ENCODE measurements at regions not wholly inside any gene's neighbourhood (a gene's known extent, or its start where the extent isn't known, plus 50 kb on each side); places are given as distances from the start of the nearest gene placed in this dataset.

DNA sequence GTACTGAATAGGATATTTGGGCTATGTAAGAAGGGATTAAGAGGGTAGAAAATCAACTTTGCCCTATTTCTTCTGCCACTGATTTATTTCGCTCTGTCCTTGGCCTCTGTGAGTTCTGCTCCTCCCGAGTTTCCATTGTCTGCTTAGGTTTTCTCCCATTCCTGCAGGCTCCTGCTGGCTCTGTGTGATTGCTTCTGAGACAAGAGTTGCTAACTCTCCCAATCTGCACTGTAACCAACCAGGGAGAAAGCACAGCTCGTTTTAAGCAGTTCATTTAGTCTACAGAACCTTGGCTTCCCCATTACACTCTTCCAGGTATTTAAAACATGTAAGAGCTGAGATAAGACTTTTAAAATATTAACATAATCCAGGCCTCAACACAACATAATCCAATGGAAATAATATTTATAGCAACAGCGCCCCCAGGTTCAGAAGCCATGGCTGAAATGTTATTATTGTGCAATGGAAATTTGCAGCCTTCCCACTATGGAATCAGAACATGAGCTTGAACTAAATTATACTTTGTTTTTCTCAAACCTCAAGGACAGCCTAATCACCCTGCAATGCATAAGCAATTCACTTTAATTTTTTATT, 203.5 kb downstream of the ERCC6L2 start:
- TF ChIP-seq, protein P1, sequence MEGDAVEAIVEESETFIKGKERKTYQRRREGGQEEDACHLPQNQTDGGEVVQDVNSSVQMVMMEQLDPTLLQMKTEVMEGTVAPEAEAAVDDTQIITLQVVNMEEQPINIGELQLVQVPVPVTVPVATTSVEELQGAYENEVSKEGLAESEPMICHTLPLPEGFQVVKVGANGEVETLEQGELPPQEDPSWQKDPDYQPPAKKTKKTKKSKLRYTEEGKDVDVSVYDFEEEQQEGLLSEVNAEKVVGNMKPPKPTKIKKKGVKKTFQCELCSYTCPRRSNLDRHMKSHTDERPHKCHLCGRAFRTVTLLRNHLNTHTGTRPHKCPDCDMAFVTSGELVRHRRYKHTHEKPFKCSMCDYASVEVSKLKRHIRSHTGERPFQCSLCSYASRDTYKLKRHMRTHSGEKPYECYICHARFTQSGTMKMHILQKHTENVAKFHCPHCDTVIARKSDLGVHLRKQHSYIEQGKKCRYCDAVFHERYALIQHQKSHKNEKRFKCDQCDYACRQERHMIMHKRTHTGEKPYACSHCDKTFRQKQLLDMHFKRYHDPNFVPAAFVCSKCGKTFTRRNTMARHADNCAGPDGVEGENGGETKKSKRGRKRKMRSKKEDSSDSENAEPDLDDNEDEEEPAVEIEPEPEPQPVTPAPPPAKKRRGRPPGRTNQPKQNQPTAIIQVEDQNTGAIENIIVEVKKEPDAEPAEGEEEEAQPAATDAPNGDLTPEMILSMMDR (IDR thresholded peaks at IDR 0.05): peak in 1 of 6 experiments; percentile 12
- TF ChIP-seq POLR2A (IDR thresholded peaks at IDR 0.05): no peak
